Keratinocyte (primary cell): ENCODE measurements at regions not wholly inside any gene's neighbourhood (a gene's known extent, or its start where the extent isn't known, plus 50 kb on each side); places are given as distances from the start of the nearest gene placed in this dataset.

Experiments
- DNase-seq: peaks from one replicate; pipeline ENCODE4 v3.0.0-alpha.2; 2011; ENCODE audit warnings: low read depth, missing footprints, low spot score
- FAIRE-seq: peaks from 2 replicates; lab custom pipeline; 2011; peaks lifted over from hg19 to GRCh38; lab: Jason Lieb, UNC
- H2AFZ ChIP-seq: 2 replicates; pipeline ENCODE4 v1.6.0; 2012; ENCODE audit warnings: low read length, control low read depth, inconsistent platforms; ENCODE audit not compliant: control insufficient read depth
- H3K27ac ChIP-seq: 2 replicates; pipeline ENCODE4 v1.5.1; 2011; ENCODE audit warnings: low read length; ENCODE audit not compliant: control insufficient read depth, insufficient read depth
- H3K27me3 ChIP-seq: 3 replicates; pipeline ENCODE4 v1.6.0; 2011; ENCODE audit warnings: low read length; ENCODE audit not compliant: control insufficient read depth, insufficient read depth; ENCODE audit errors: extremely low read depth
- H3K36me3 ChIP-seq, 2 experiments: 2 replicates in 1 of 2; 3 replicates in 1 of 2; pipeline ENCODE4 v1.5.1; 2011; ENCODE audit warnings: low read length in 2 of 2, mild to moderate bottlenecking in 1 of 2; ENCODE audit not compliant: control insufficient read depth in 2 of 2, insufficient read depth in 2 of 2; ENCODE audit errors: extremely low read depth in 1 of 2
- H3K4me1 ChIP-seq: 3 replicates; pipeline ENCODE4 v1.5.1; 2011; ENCODE audit warnings: low read length; ENCODE audit not compliant: control insufficient read depth, insufficient read depth; ENCODE audit errors: extremely low read depth
- H3K4me2 ChIP-seq: 3 replicates; pipeline ENCODE4 v1.6.0; 2011; ENCODE audit warnings: low read depth, low read length; ENCODE audit not compliant: control insufficient read depth, insufficient read depth; ENCODE audit errors: extremely low read depth
- H3K4me3 ChIP-seq, 3 experiments: fragments of 200-600 bp in 1 of 3; sonication (generic) in 1 of 3; 2 replicates in 2 of 3; 3 replicates in 1 of 3; pipeline ENCODE4 v1.5.1; 2011 to 2016; ENCODE audit warnings: low read length in 3 of 3, mild to moderate bottlenecking in 3 of 3, control low read depth in 2 of 3, inconsistent platforms in 1 of 3, low read depth in 1 of 3, mixed read lengths in 1 of 3, mixed run types in 1 of 3, moderate library complexity in 1 of 3; ENCODE audit not compliant: control insufficient read depth in 2 of 3, insufficient read depth in 2 of 3; ENCODE audit errors: extremely low read depth in 1 of 3
- H3K79me2 ChIP-seq: 2 replicates; pipeline ENCODE4 v1.6.0; 2012; ENCODE audit warnings: low read length; ENCODE audit not compliant: control insufficient read depth, insufficient read depth
- H3K9ac ChIP-seq: 3 replicates; pipeline ENCODE4 v1.6.0; 2011; ENCODE audit warnings: low read length; ENCODE audit not compliant: control insufficient read depth, insufficient read depth; ENCODE audit errors: extremely low read depth
- H3K9me1 ChIP-seq: 3 replicates; pipeline ENCODE4 v1.6.0; 2011; ENCODE audit warnings: low read length; ENCODE audit not compliant: control insufficient read depth, insufficient read depth; ENCODE audit errors: extremely low read depth
- H3K9me3 ChIP-seq: 2 replicates; pipeline ENCODE4 v1.5.1; 2012; ENCODE audit warnings: low read depth, low read length; ENCODE audit not compliant: control insufficient read depth
- H4K20me1 ChIP-seq: 3 replicates; pipeline ENCODE4 v1.6.0; 2011; ENCODE audit warnings: low read length; ENCODE audit not compliant: control insufficient read depth, insufficient read depth; ENCODE audit errors: extremely low read depth
- EZH2 ChIP-seq: IDR thresholded peaks from one replicate; pipeline ENCODE4 v1.6.1; 2012; ENCODE audit warnings: inconsistent platforms, mild to moderate bottlenecking, low read length, moderate library complexity
- dilution Hi-C: fragments of 300-500 bp; cut with MboI; formaldehyde crosslinking; loops from one replicate; pipeline ENCODE4 v1.7.0; 2020; ENCODE audit warnings: low sequenced_read_pairs; ENCODE audit not compliant: extremely low pct_ligation_motif_present
- TF ChIP-seq, protein P1 (sequence below), 3 experiments: IDR thresholded peaks in 1 of 3; conservative IDR thresholded peaks in 1 of 3; optimal IDR thresholded peaks in 1 of 3; 2 replicates in 2 of 3; 3 replicates in 1 of 3; pipeline versions ENCODE3 to v1.5.1; 2011; ENCODE audit warnings: low read length in 3 of 3, mild to moderate bottlenecking in 3 of 3, moderate library complexity in 2 of 3, control low read depth in 1 of 3, inconsistent platforms in 1 of 3; ENCODE audit not compliant: insufficient read depth in 2 of 3; ENCODE audit errors: extremely low read depth in 1 of 3

DNA sequence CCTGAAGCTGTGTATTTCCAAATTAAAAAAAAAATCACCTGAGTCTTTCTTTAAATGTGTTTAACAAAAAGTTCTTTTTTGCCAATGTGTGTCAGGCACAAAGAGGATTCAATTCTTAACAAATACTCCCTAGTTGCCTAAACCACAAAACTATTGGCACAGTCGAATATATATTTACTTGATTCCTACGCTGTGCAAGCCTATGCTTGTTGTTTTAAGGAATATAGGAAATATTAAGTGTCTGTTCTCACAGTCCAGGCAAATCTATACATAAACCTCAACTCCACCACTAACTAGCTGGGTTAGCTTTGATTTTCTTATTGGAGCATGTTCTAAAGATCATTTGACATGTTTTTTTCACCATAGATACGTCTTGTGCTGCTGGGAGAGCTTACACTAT is 571.0 kb downstream of the PYDC2 start:
- no peak overlapping the region for H2AFZ ChIP-seq
- no peak overlapping the region for H3K4me2 ChIP-seq
- H3K9me1 ChIP-seq = no peaks in the 10 kb centered on the region
- DNase-seq (no peak), FAIRE-seq (no peak)
- H3K4me1 ChIP-seq = no peaks in the 10 kb centered on the region
- no peak overlapping the region for H3K4me3 ChIP-seq
- no peaks in the 10 kb centered on the region for H3K27me3 ChIP-seq
- no peak overlapping the region for H3K9ac ChIP-seq
- no peaks in the 10 kb centered on the region for H4K20me1 ChIP-seq
- H3K27ac ChIP-seq = no peak overlapping the region
- no peaks in the 10 kb centered on the region for H3K79me2 ChIP-seq
- H3K36me3 ChIP-seq = no peaks in the 10 kb centered on the region
- H3K9me3 ChIP-seq = no peaks in the 10 kb centered on the region
- TF ChIP-seq, protein P1, sequence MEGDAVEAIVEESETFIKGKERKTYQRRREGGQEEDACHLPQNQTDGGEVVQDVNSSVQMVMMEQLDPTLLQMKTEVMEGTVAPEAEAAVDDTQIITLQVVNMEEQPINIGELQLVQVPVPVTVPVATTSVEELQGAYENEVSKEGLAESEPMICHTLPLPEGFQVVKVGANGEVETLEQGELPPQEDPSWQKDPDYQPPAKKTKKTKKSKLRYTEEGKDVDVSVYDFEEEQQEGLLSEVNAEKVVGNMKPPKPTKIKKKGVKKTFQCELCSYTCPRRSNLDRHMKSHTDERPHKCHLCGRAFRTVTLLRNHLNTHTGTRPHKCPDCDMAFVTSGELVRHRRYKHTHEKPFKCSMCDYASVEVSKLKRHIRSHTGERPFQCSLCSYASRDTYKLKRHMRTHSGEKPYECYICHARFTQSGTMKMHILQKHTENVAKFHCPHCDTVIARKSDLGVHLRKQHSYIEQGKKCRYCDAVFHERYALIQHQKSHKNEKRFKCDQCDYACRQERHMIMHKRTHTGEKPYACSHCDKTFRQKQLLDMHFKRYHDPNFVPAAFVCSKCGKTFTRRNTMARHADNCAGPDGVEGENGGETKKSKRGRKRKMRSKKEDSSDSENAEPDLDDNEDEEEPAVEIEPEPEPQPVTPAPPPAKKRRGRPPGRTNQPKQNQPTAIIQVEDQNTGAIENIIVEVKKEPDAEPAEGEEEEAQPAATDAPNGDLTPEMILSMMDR (optimal IDR thresholded peaks at IDR 0.05 in 1 of 3, IDR thresholded peaks at IDR 0.05 in 1 of 3, conservative IDR thresholded peaks at IDR 0.05 in 1 of 3; ENCODE audit: extremely low read depth in 1 of 3, insufficient read depth in 2 of 3, low read length in 3 of 3) = no peak
- TF ChIP-seq EZH2 = no peak
- dilution Hi-C loops = no loop called here

GRCh38 chr3:192033246-192033645 is 572.3 kb downstream of the PYDC2 start:
- Histone ChIP-seq H3K27me3 (no peaks in the 10 kb centered on the region), H3K4me3 (no peak overlapping the region), H4K20me1 (no peaks in the 10 kb centered on the region), H3K36me3 (no peaks in the 10 kb centered on the region), H3K4me1 (no peaks in the 10 kb centered on the region), H3K27ac (no peak overlapping the region), H2AFZ (no peak overlapping the region), H3K9me3 (no peaks in the 10 kb centered on the region), H3K79me2 (no peaks in the 10 kb centered on the region), H3K9me1 (no peaks in the 10 kb centered on the region), H3K4me2 (no peak overlapping the region), H3K9ac (no peak overlapping the region)
- no peak for DNase-seq
- no peak for TF ChIP-seq EZH2
- TF ChIP-seq, protein P1 (optimal IDR thresholded peaks at IDR 0.05 in 1 of 3, IDR thresholded peaks at IDR 0.05 in 1 of 3, conservative IDR thresholded peaks at IDR 0.05 in 1 of 3; ENCODE audit: extremely low read depth in 1 of 3, insufficient read depth in 2 of 3, low read length in 3 of 3) = no peak
- FAIRE-seq = no peak
- dilution Hi-C loops = no loop called here
